Epithelial cell of esophagus (primary cell): ENCODE measurements at regions not wholly inside any gene's neighbourhood (a gene's known extent, or its start where the extent isn't known, plus 50 kb on each side); places are given as distances from the start of the nearest gene placed in this dataset.

Source experiments
- DNase-seq: peaks from one replicate; pipeline ENCODE4 v3.0.0; 2010; ENCODE audit warnings: low read depth
- H3K4me3 ChIP-seq: 2 replicates; pipeline ENCODE4 v1.5.1; 2011; ENCODE audit warnings: mild to moderate bottlenecking, low read length, control low read depth
- CTCF ChIP-seq: IDR thresholded peaks from 2 replicates; pipeline ENCODE4 v1.5.1; 2011; ENCODE audit warnings: low read depth, mild to moderate bottlenecking, low read length, control low read depth, inconsistent platforms; ENCODE audit not compliant: insufficient read depth; ENCODE audit errors: missing control alignments

DNA sequence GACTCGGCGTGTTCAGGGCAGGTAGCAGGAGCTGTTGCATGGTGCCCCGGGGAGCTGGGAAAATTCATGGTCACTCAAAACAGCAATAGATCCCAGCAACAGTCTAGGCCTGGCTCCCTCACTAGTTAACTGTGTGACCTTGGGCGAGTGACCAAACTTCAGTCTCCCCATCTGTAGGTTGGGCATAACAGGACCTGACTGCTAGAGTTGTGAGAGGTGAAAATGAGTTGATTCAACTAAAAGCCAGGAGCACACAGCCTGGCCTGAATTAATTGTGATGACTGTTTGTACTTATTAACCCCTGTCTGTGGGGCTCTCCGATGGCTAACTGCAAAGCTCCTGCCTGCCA is 306.9 kb downstream of the SOX9 start:
- TF ChIP-seq CTCF: no peak
- no peak overlapping the region for H3K4me3 ChIP-seq
- no peak for DNase-seq

GRCh38 chr17:72429066-72429638 is 308.3 kb downstream of the SOX9 start:
- no peak for TF ChIP-seq CTCF
- DNase-seq: no peak
- H3K4me3 ChIP-seq: no peak overlapping the region

DNA sequence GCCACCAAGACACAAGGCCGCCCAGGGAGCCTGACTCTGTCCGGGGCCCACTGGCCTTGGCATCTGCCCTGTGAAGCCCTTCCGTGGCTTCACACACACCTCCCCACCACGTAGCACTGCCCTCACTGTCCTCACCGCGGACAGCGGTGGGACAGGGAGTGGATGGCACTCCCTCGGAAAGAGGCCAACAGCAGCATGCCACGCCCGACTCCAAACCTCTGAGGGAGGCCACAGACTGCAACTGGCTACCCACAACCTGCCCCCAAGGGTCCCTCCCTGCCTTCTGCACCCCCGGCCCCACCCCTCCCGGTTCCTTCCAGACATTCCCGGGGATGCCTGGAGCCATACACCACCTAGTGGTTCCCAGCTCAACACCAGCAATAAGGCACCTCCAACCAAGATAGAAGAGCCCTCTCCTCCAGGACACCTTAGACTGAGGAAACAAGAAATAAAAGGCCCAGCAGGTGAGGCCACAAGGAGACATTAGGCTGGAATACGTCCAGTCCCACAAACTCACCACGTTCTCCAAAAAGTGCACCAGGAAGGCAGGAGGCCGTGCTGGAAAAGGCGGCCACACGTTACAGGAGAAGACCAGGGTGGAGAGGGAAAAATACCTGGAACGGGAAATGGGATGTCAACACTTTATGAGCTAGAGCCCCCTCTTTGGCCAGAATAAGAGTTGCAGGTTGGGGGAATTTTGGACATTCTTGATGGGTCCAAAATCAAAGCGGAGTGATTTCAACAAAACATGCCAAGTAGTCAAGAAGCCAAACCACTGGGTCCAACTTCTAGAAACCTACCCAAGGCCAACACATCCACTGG is 310.0 kb downstream of the SOX9 start:
- no peak for DNase-seq
- TF ChIP-seq CTCF: no peak
- H3K4me3 ChIP-seq: no peak overlapping the region

DNA sequence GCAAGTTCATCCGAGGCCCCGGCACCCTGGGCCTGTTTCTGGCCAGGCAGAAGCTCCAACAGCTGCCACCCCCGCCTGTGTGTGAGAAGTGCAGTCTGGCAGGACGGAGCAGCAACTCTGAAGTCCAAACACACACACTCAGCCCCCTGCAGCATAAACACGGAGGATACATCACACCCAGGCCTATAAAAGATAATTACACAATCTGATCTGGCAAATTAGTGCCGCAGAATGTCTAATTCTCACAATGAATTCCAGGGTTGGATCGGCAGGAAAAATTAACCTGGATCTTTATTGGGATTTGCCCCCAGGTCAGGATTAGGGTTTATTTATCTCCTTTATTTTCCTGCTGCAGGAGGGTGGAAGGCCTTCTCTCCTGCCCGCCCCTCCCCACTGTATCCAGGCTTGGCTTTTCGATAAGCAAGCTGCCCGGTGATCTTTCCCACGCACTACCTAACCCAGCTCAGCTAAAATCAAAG is 311.4 kb downstream of the SOX9 start:
- no peak for TF ChIP-seq CTCF
- no peak overlapping the region for H3K4me3 ChIP-seq
- DNase-seq: no peak

DNA sequence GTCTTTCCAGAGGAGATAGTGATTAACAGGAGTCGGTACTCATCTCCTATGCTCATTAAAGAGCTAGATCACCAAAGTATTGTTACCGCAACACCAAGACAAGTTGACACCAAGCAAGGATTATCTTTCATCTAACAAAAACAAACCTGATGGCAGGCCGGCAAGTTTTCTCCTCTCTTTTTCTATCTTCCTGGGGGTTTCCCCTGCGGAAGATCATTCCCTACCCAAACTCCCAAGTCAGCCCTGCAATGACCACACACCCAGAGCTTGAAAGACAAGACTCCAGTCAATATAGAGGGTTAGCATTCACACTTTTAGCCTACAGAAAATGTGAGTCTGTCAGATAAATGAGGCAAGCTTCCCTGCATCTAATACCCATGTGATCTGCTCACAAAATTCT is 312.1 kb downstream of the SOX9 start:
- TF ChIP-seq CTCF: no peak
- H3K4me3 ChIP-seq: no peak overlapping the region
- DNase-seq: no peak

DNA sequence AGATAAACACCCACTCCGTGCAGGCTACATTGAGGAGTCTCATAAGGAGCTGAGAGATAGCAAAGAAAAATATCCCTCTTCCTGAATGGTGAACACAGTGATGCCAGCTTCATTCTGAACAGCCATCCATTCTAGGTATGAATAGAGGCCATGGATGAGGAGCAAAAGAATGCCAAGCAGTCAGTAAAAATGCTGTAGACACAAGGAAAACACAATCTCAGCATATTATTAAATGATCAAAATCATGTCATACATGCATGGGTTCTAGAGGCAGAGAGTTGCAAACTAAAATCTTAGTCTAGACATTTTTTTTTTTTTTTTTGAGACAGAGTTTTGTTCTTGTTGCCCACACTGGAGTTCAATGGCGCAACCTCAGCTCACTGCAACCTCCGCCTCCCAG is 313.0 kb downstream of the SOX9 start:
- DNase-seq: no peak
- no peak for TF ChIP-seq CTCF
- no peak overlapping the region for H3K4me3 ChIP-seq

DNA sequence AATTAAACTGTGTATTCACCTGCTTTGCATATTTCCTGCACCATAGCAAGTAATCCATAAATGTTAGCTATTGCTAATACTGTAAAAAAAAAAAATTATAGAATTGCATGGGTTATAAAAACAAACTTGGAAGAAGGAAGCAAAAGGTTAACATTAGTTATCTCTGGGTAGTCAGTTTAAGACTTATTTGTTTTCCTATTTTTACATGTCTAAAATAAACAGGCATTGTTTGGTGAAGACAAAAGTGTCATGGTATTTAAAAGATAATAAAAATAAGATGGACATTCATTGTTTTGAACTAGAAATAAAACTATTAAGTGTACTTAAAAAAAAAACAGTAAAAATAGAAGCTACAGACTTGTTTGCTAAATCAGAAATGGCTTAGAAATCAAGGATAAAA is 313.8 kb downstream of the SOX9 start:
- H3K4me3 ChIP-seq: no peak overlapping the region
- DNase-seq: no peak
- TF ChIP-seq CTCF: no peak
